HG03520 (cell line): ENCODE measurements at regions not wholly inside any gene's neighbourhood (a gene's known extent, or its start where the extent isn't known, plus 50 kb on each side); places are given as distances from the start of the nearest gene placed in this dataset.
"Not testable (repeated sequence)": the region's sequence is repeated elsewhere in the genome, so short reads cannot be mapped to it uniquely, and the experiment has no call there.

Source experiments
- ATAC-seq: cut with Tn5 transposase; IDR thresholded peaks from one replicate; pipeline ENCODE4 v1.9.1; 2021; ENCODE audit warnings: mild to moderate bottlenecking, moderate library complexity; ENCODE audit not compliant: unreplicated experiment

DNA sequence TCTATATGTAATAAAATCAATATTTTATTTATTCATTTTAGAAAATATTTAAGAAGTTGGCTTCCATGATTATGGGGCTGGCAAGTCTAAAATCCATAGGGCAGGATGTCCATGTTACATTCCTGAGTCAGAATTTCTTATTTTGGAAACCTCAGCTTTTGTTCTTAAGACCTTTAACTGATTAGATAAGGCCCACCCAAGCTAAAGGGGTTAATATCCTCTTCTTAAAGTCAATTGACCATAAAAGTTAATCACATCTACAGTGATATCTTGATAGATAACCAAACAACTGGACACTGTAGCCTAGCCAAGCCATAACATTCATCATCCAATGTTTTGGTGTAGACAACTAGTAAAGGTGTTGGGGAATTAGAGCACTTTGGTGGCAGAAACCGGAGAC, 1035.4 kb upstream of the ZEB2 start:
- ATAC-seq: no peak

DNA sequence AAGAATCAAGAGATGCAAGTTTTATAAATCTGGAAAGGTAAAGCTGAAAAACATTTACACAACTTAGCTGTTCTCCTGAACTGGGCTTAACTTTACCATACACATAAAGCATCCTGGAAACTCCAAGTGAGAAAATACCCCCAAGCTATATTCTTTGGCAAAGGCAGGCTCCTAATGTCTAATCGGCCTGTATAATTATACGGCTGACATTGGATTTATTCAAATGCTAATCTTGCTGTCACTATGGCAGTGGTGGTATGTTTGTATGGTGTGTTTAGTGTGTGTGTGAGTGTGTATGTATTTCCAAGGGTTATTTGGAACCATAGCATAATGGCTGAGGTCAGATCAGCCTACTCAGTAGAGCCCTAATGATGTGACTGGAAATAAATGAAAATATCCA, 1031.8 kb upstream of the ZEB2 start:
- ATAC-seq: no peak

DNA sequence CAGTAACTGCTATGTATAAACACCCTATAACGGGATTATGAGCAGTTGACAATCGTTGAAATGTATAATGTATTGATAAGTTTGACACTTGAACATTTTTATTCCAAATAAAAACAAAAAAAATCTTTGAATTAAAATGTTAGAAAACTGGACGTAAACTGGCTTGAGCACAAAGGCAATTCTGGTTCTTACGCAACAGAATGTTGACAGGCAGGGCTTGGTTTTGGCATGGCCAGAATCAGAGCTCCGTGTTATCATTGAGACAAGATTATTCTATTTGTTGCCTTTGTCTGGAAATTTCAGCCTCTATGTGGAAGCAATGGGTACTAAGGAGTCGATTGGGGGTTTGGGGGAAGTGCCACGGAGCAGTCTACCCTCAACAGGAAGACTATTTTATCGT, 1028.6 kb upstream of the ZEB2 start:
- ATAC-seq: no peak

DNA sequence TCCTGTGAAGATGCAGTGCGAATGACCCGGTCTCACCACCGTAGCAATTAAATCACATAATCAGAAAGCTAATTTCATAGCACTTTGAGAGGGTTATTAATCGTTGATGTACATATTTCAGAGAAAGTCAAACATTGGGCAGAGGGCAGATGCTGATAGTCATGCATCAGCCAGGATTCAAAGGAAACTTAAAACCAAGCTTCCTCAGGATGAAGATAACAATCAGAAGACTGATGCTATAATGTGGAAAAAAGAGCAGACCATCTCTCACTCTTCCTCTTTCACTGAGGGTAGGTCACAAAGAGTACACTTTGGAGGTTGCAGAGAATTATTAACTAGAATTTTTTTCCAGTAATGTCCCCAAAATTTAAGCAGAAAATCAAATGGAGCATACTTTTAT, 1027.7 kb upstream of the ZEB2 start:
- ATAC-seq: no peak

DNA sequence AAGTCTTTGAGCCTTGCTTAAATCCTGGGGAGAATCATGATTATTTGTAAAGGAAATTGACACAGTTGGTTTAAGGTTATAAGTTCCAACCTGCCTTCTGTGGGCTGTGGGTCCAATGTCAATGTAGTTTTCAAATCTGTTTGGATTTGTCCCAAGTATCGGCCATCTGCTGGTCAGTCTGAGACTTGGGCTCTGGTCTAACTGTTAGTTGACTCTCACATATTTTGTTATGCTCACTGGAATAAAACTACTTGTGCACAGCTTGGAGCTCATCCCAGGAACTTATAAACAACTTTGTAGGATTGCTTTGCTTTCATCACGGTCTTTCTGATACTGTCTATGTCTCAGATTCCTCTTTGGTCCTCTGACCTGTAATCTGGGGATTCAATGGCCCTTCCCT, 1026.2 kb upstream of the ZEB2 start:
- no peak for ATAC-seq

DNA sequence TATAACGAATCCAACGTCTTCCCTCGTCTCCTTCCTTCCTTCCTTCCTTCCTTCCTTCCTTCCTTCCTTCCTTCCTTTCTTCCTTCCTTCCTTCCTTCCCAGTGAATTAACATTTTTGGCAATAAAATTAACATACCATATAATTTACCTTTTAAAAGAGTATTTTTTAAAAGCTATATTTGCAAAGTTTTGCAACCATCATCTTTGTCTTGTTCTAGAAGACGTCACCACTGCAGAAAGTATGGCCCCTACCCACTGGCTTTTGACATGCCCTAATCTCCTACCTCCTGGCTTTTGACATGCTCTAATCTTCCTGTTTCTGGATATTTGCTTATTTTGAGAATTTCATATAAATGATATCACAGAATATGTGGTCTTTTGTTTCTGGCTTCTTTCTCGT, 1023.9 kb upstream of the ZEB2 start:
- no peak for ATAC-seq

DNA sequence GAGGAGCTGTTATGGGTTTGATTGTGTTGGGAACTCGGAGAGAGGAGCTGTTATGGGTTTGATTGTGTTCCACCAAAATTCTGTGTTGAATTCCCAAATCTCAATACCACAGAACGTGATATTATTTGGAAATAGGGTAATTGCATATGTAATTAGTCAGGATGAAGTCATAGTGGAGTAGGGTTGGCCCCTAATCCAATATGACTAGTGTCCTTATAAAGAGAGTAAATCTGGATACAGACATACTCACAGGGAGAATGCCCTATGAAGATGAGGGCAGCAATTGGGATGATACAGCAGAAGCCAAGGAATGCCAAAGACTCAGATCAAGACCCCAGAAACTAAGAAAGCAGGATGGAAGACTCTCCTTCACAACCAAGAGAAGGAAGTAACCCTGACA, 1023.2 kb upstream of the ZEB2 start:
- no peak for ATAC-seq

GRCh38 chr2:145541028-145541427, 1021.1 kb upstream of the ZEB2 start:
- ATAC-seq: no peak

GRCh38 chr2:145538661-145539350, 1018.9 kb upstream of the ZEB2 start:
- ATAC-seq: no peak

GRCh38 chr2:145530653-145531052, 1010.7 kb upstream of the ZEB2 start:
- ATAC-seq: no peak

DNA sequence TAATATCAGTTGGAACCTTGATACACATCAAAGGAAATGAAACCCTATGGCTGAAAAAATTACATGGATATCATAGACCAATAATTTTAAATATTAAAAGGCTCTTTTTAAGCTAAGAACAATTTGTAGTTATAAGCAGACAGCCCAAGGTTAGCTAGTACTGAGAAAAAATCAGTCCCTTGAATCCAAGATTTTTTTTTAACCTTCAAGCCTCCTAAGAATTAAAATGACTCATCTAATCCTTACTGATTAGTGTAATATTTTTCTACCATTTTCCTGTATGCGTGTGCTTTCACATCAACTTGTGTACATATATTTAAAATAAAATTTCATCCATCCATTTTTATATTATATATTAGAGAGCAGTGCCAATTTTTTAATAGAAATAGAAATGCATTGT, 1004.9 kb upstream of the ZEB2 start:
- ATAC-seq: no peak

DNA sequence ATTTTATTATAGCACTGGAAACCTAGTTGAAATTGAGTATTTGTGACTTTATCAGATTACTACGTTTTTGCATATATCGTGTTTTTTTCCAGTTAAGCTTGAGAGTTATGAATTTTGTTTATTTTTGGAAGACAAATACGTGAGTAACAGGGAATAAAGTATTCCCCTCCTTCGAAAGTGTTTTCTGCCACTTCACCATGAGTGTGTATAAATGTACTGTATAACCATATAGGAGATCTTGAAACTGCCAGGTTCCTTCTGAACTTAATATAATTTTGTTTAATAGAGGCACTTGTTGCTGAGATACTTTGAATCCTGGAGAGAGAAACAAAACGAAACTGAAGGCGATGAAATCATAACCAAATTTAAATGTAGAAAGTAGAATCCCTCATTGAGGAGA, 1004.4 kb upstream of the ZEB2 start:
- ATAC-seq: no peak

GRCh38 chr2:145519254-145519653, 999.3 kb upstream of the ZEB2 start:
- ATAC-seq: not testable (repeated sequence)

- no peak for ATAC-seq
Measured at GRCh38 chr2:145511946-145512345, 992.0 kb upstream of the ZEB2 start.

DNA sequence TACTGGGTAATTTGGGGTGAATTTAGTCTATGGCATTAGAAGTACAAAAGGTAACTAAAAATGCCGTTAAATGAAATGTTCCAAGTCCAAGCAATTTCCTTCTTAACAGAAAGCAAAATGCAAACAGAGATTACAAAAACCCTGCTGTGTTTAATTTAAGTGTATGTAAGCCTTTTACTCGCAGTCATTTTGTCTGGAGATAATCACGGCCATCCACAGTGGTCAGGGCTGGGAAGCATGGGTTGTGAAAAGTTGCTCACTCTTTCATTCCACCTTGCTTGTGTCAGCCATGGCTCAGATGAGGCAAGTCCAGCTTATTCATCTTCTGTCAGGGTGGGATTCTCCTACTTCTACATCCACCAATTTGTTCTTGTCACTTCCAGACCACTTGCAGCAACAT, 983.6 kb upstream of the ZEB2 start:
- no peak for ATAC-seq

GRCh38 chr2:145501920-145502319, 982.0 kb upstream of the ZEB2 start:
- no peak for ATAC-seq

DNA sequence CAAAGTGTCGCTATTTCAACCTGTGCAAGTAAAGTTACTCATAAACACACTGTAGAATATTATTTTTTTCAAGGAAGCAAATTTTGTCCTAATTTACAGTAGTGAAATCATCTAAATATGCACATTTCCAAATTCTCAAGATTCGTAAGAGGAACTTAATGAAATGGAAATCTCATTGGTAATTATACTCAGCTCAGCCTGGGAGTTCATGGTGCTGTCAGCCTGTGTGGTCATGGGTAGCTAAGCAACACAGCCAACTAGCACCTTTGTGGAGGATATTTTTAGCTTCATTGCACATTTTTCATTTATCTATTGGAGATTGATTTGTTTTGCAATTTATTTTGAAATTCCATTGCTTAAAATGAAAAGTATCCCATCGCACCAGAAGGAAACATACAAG, 975.7 kb upstream of the ZEB2 start:
- no peak for ATAC-seq

- no peak for ATAC-seq
Measured at GRCh38 chr2:145494441-145494840, 974.5 kb upstream of the ZEB2 start.

GRCh38 chr2:145488571-145488970, 968.7 kb upstream of the ZEB2 start:
- no peak for ATAC-seq

DNA sequence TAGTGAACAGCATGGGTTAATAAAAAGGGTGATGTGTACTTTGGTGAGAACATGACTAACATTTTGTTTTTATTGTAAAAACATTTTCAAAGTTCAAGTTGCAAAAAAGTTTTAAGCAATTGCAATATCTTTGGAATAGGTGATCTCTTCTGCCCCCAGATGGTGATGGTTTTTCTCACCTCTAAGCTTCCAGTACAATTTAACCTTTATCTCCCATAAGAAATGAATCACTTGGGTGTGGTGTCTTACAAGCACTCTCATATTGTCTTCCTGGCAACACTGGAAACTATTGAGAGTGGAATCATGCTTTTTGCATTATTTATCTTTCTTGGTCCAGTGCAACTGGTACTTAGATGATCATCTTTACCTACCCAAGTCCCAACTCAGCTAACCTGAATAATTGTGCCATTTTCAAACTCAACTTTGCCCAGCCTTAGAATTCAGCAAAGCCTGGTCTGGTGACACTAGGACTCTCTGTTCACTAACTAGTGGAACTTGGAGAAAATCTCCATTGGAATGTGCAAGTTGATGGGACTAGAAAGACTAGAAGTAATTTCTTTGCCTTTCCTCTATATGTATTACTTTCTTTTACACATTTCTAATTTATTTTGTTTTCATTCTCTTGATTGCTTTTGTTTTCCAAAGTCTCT, 964.7 kb upstream of the ZEB2 start:
- ATAC-seq: no peak

- no peak for ATAC-seq
Measured at GRCh38 chr2:145483854-145484253, 963.9 kb upstream of the ZEB2 start.

- ATAC-seq: no peak
Measured at GRCh38 chr2:145481334-145481922, 961.5 kb upstream of the ZEB2 start.

DNA sequence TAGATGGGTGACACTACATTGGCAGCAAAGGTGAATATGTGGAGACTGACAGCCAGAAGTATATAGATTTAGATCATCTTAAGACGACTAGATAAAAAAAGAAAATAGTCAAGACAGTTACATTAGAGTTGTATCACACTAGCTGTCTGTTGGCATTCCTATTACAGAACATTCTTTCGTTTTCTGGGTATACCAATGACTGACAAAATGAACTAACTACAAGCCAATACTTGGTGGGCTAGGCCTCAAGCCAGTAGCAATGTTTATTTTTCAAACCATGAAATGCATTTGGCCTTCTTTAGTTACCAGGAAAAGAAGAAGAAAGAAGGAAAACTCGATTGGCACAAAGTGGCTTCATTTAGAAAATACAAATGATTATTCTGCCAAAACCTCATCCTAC, 944.9 kb upstream of the ZEB2 start:
- ATAC-seq: no peak
